DMS53 treated with DMSO at 0.1 percent for 48 hours (cell line): ENCODE measurements at regions not wholly inside any gene's neighbourhood (a gene's known extent, or its start where the extent isn't known, plus 50 kb on each side); places are given as distances from the start of the nearest gene placed in this dataset.
"Not testable (repeated sequence)": the region's sequence is repeated elsewhere in the genome, so short reads cannot be mapped to it uniquely, and the experiment has no call there.

Experiments
- DNase-seq: peaks from one replicate; lab custom pipeline; 2025; ENCODE audit not compliant: unreplicated experiment; lab: John Stamatoyannopoulos, UW

DNA sequence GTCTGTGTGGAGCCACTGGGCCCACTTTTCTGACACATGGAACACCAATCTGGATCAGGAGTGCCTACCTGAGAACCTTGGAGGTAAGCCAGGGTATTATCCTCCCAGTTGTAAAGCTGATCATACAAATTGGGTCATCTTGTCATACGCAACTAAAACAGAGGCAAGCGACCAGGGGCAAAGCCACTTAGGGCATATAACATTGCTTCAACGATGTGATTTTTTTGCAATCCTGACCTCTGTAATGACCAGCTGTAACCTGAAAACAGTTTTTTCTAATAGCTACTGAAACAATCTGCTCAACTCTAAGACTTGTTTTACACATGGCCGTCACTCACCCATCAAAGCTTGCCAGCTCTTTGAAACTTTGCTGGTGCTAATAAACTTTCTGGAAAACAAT is 261.5 kb upstream of the AGTR2 start:
- DNase-seq, result no peak

DNA sequence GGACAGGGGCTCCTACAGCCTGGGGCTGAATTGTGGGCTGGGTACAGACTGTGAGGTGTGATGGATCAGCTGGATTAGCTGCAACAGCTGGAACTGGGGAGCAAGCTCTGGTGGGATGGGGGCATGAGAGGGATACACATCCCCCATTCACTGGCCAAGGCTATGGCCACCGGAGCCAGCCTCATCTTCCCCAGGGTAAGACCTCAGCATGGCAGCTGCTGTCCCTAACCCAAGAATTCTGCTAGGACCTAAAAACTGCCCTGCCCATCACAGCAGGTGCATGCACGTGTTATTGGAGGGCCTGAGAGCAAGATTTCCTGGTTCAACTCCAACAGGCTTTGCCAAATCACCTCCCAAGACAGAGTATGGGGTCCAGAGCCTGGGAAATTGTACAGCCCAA is 258.6 kb upstream of the AGTR2 start:
- DNase-seq, result no peak

DNA sequence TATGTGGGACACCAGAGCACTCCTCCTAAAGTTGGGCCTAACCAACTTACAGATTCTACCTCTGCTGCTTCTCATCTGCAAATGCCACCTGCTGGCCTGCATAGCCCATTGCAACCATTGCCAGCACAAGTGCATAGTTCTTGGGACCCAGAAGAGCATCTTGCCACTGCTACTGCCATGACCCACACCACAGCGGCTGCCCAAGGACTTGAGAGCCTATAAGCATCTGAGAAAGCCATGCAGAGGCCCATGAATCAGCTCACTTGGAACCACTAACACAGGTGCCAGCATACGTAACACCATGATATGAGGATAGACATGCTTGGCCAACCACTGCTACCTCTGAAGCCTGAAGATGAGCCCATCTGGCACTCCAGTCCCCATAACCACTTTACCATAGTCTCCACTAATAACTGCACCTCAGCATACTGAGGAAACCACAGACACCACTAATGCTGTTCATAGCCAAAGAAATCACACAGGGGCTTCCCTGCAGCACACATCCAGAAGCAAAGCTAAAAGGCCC is 258.1 kb upstream of the AGTR2 start:
- DNase-seq, result no peak

DNA sequence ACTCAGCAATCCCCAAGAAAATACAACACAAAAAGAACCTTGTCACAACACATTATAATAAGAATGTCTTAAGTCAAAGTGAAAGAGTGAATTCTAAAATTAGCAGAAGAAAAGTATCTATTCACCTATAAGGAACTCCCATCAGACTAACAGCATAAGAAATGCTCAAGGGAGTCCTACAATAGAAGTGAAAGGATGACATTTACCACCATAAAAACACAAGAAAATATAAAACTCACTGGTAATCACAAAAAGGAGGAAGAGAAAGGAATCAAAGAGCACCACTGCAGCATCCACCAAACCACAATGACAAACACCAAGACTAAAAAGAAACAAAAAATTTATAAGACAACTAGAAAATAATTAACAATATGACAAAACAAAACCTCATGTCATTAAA is 257.0 kb upstream of the AGTR2 start:
- DNase-seq, result no peak

DNA sequence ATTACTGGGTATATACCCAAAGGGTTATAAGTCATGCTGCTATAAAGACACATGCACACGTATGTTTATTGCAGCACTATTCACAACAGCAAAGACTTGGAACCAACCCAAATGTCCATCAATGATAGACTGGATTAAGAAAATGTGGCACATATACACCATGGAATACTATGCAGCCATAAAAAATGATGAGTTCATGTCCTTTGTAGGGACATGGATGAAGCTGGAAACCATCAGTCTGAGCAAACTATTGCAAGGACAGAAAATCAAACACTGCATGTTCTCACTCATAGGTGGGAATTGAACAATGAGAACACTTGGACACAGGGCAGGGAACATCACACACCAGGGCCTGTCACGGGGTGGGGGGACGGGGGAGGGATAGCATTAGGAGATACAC is 254.9 kb upstream of the AGTR2 start:
- DNase-seq, result not testable (repeated sequence)

DNA sequence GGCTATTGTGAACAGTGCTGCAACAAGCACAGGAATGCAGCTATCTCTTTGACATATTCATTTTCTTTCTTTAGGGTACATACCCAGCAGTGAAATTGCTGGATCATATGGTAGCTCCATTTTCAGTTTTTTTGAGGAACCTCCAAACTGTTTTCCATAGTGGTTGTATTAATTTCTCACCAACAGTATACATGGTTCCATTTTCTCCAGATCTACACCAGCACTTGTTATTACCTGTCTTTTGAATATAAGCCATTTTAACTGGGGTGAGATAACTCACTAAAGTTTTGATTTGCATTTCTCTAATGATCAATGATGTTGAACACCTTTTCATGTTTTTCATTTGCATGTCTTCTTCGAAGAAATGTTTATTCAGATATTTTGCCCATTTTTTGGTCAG is 241.1 kb upstream of the AGTR2 start:
- DNase-seq, result no peak

DNA sequence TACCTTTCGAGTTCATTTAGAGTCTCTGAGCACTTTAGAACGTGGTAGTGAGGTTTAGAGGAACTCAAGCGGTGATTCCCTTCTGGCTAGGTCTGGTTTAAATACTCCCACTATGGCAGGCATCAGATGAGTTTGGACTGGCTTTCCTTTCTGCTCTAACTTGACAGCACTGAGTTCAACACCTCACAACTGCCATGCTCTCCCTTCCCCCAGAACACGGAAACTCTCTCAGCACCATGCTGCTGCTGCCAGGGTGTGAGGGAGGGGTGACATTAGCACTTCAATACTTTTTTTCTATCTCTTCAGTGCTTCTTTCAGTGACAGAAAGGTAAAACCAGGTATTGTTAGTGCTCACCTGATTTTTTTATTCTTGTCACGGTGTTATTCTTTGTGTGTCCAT is 234.5 kb upstream of the AGTR2 start:
- no peak for DNase-seq

DNA sequence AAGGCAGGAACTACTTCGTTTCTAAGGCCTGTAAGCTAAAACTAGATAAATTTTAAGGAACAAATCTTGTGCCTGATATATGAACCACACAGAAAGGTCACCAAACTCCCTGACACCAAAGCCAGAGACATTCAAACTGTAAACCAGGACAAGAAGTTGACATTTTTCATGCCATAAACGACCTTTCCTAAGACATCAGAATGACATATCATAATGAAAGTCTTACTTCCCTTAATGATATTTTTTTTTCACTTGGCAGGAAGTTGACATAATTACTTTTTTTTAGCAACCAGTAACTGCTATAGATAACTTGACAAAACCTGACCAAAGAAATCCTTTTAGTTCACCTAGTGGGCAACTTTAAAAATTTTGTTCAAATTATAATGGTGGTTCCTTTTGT is 231.5 kb upstream of the AGTR2 start:
- no peak for DNase-seq

DNA sequence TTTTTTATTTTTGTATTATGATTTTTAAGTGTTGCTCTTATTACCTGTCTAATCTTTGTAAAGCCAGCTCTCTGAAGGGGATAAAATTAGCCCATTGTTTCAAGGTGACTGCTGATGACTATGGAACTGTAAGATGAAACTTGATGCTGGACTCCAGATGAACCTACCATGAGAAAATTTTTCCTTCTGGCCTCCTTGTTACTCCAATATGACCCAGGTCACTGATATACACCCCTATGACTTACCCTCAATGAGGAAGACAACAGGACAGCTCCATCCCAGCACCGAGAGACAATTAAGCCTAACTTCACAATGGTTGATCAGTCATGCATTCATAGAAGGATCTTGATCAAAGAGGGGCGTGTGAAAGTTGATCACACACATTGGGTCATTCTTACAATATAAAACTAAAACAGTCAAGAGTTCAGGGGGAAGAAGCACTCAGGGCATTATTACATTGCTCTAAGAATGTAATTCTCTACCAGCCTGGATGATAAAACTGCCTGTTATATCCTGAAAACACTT is 230.8 kb upstream of the AGTR2 start:
- DNase-seq, result no peak

DNA sequence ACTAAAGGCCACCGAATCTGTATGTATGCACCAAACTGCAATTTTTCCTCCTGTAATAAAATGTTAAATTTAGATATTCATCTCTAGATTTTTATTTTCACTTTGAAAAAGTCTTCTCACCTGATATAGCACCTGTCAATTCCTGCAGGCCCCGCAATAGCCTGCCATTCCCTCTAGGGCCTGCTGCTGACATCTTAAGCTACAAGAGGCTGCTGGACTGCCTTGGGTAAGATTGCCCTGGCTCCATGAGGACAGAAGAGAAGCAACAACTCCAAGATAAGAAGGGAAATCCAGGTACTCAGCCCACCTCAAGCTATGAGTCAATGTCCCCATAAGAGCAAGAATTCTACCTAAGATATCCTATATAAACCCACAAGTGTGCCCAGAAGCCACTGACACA is 230.2 kb upstream of the AGTR2 start:
- DNase-seq, result no peak

DNA sequence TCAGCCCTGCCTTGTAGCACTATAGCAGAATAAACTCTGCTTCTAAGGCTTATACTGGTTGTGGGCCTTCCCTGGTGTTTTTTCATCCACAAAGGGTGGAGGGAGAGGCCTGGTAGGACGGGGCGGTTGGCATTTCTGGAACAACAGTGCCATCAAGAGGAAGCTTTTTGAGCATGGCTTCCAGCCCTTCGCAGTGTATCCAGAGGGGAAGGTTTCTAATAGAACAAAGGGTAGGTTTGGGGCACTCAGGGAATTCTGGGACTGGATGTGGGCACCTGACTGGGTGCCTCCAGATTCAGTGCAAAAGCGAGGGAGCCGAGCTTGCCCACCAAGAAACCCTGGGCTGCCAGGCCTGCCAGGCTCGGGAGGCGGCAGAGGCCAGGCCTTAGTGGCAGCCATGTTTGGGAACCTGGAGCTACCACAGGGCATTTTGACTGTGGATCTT is 229.6 kb upstream of the AGTR2 start:
- DNase-seq, result peak; percentile 66

DNA sequence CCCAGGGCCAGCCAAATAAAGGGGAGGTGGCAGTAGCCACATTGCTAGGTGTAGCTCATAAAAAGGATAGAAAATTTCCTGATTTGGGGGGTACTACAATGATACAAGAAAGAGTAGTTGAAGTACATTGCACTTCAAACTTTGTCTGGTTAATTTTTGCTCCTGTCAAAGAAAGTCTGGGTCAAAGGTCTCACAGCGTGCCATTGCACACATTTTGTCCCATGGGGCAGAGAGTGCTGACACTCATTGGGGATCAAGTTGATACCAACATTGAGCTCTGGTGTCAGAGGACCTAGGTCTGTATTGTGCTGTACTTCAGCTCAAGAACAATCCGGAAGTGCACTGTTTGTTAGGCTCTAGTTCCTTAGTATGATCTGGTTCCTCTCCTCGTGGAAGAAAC is 229.2 kb upstream of the AGTR2 start:
- no peak for DNase-seq

DNA sequence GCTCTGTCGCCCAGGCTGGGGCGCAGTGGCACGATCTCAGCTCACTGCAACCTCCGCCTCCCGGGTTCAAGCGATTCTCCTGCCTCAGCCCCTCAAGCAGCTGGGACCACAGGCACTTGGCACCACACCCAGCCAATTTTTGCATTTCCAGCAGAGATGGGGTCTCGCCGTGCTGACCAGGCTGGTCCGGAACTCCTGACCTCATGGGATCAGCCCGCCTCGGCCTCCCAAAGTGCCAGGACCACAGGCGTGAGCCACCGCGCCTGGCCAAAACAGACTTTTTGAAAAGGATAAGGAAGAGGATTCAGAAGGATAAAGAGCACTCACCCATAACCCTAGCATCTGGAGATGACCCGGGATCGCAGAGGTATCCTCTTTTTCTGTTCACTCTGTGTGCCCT is 224.5 kb upstream of the AGTR2 start:
- DNase-seq, result no peak

DNA sequence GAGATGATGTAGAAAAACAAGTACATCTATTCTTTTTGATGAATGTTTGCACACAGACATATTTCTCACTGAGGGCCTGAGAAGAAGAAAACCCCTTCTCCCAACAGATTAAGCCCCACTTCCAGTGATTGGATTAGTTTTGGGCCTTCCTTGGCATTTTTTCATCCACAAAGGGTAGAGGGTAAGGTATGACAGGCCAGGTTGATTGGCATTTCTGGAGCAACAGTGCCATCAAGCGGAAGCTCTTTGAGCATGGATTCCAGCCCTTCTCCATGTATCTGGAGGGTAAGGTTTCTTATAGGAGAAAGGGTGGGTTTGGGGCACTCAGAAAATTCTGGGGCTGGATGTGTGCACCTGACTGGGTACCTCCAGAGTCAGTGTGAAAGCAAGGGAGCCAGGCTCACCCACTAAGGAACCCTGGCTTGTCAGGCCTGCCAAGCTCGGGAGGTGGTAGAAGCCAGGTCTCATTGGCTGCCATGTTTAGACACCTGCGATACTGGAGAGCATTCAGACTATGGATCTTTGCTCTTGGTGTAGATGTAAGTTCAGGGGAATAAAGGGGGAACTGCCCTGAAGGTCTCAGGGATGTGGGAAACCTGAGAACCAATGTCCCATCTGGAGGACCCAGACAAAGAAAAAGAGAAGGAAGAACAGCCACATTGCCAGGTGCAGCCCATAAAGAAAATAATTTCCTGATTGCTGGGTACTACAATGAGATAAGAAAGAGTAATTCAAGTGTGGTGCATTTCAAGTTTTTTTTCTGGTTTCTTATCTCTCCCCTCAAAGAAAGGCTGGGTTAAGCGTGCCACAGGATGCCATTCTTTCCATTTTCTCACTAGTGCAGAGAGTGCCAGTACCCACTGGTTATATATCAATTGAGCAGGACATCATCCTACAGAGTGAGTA is 222.3 kb upstream of the AGTR2 start:
- DNase-seq, result peak; percentile 30

DNA sequence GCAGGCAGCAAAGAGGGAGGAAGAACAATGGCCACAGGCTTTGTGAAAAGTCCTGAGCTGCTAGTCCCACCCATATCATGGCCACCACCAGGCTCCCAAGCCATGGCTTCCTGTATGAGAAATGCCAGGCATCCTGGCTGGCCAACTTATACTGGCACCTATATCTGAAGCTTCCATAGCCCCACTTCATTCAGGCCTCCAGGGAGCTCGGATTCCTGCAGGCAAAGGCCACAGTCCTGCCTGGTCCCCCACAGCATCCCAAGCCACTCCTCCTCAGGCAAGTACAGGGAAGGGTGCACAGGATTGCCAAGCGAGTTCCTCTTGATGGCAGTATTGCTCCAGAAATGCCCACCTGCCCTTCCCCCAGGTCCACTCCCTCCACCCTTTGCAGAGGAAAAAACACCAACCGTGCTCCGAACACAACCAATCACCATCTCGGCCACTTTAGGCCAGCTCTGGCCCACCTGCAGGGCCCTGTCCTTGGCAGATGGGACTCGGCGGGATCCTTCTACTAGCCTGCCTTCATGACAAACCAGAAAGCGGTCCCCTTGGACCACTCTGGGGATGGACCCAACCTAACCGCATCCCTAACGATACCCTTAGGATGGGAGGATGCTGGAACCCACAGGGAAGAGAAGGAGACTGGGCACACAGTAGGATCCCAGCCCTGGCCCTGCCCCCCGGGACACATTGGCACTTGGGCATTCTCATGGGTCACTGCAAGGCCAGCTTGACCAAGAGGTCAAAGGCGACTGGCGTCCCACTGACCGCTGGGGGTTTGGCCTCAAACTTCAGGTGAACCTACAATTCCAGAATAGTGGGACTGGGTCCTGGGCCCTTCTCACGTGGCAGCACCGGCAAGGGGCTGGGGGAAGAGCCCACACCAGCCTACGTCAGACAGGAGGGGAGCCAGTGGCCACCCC is 220.4 kb upstream of the AGTR2 start:
- DNase-seq, result no peak

DNA sequence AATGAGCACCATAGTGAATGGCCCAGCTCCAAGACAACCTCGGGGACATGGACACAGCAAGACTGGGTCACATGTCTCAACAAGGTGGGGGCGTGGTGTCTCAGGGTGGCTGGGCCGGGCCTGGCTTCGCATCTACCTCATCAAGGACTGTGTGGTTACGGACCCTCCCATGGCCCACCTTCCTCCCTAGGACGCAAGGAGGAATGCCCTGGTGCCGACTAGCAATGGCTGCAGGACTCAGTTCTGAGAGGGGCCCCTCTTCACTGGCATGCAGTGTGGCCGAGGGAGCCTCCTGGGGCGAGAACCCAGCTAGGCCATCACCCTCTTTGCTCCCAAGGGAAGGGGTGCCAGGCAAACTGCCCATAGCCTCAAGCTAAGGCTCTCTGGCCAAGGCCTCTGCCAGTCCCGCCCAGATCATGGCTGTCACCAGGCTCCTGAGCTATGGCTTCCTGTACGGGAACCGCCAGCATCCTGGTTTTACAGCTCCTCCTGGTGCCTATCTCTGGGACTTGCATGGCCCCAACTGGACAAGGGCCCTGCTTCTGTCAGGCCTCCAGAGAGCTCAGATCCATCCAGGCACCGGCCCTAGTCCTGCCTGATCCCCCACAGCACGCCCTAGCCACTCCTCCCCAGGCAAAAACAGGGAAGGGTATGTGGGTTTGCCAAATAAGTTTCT is 218.0 kb upstream of the AGTR2 start:
- no peak for DNase-seq

DNA sequence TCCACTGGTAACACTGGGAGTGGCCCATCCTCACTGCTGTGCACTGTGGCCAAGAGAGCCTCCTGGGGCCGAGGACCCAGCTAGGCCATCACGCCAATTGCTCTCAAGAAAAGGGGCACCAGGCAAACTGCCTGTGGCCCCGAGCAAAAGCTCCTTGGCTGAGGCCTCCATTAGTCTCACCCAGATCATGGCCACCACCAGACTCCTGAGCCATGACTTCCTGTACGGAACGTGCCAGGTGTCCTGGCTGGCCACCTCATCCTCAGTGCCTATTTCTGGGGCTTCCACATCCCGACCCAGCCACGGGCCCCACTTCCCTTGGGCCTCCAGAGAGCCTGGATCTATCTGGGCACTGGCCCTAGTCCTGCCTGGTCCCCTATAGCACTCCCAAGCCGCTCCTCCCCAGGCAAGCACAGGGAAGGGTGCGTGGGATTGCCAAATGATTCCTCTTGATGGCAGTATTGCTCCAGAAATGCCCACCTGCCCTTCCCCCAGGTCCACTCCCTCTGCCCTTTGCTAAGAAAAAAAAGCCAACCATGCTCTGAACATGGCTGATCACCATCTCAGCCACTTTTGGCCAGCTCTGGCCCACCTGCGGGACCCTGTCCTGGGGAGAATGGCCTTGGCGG is 212.6 kb upstream of the AGTR2 start:
- peak; percentile 31 for DNase-seq

DNA sequence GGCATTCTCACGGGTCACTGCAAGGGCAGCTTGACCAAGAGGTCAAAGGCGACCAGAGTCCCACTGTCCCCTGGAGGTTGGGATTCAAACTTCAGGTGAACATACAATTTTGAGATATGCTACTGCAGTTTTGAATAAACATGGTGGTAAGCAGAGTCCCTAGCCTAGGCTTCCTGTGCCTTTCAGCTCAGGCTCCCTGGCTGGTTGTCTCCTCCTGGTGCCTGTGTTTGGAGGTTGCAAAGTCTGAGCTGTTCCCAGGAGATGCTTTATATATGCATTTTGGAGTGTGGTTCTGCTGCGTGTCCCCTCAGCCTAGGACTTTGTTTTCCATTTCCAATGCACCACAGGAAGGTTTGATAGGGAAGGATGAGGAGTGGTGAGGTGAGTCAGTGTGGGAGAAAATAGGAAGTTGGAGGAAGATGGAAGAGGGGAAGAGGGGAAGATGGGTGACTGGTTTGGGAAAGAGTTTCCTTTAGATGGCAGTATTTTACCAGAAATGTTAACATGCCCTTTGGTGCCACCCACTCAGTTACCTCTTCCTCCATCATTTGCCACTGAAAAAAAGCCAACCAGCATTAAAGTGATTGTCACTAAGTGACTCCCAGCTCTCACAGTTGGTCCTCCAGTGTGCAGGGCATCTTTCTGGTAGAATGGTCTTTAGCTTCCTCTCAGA is 211.7 kb upstream of the AGTR2 start:
- peak; percentile 43 for DNase-seq

DNA sequence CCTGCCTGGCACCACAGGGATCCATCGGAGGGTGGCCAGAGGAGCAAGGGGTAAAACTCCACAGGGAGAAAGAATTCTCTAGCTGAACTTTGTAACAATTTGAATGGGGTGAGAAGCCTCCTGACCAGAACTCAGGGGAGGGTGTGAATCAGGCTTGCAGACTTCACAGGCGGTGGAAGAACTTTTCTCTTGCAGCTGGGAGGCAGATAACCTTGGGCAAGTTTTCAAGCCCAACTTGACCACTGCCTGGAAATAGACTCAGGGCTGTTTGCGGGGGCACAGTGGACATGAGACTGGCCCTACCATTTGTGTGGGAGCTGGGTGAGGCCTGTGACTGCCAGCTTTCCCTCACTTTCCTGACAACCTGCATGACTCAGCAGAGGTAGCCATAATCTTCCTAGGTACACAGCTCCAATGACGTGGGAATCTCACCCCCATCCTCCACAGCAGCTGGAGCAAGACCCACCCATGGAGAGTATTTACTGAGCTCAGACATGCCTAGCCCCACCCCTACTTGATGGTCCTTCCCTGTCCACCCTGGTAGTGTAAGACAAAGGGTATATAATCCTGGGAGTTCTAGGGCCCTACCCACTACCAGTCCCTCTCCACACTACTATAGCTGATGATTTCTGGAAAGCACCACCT is 210.0 kb upstream of the AGTR2 start:
- DNase-seq, result no peak
